ENCODE measurements at regions not wholly inside any gene's neighbourhood (a gene's known extent, or its start where the extent isn't known, plus 50 kb on each side); places are given as distances from the start of the nearest gene placed in this dataset.

DNA sequence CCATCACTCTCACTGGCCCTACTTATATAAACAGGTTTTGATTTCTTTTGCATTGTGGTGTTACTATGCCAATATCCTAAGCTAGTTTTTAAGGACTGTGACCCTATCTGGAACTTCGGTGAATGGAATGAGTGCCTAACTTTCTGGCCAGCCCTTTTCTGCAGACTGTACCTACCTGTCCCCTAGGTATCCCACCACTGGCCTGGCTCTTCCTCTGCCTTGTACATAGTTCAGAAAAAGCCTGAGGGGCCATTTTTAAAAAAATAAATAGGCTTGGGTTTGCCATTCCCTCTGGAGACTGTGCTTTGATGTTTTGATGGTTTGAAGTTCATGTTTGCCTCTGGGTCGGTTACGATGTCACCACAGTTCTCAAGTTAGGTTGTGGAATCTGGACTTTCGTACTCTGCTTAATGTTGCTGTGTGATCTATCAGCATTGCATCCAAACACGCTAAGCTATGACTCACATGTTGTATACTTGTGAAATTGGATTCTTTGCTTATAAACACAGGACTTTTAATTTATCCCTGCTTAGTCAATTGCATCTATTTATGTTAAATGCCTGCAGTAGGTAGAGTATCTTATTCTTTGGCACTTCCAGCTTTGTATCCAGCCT, 182.0 kb downstream of the ANKRD50 start:
- H3K4me3 ChIP-seq = no peak overlapping the region
- no peaks in the 10 kb centered on the region for H3K36me3 ChIP-seq (ENCODE audit: insufficient read depth in 1 of 2, low read depth in 1 of 2)
- TF ChIP-seq, protein P1, sequence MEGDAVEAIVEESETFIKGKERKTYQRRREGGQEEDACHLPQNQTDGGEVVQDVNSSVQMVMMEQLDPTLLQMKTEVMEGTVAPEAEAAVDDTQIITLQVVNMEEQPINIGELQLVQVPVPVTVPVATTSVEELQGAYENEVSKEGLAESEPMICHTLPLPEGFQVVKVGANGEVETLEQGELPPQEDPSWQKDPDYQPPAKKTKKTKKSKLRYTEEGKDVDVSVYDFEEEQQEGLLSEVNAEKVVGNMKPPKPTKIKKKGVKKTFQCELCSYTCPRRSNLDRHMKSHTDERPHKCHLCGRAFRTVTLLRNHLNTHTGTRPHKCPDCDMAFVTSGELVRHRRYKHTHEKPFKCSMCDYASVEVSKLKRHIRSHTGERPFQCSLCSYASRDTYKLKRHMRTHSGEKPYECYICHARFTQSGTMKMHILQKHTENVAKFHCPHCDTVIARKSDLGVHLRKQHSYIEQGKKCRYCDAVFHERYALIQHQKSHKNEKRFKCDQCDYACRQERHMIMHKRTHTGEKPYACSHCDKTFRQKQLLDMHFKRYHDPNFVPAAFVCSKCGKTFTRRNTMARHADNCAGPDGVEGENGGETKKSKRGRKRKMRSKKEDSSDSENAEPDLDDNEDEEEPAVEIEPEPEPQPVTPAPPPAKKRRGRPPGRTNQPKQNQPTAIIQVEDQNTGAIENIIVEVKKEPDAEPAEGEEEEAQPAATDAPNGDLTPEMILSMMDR (IDR thresholded peaks at IDR 0.05) = no peak
- 74 to 92% (median 87%) methylated on average over 5 of the region's 5 CpGs for WGBS, 3 donors
- DNase-seq = no peak
- intact Hi-C loops (cut with DNase I) = no loop called here
- H3K9me3 ChIP-seq = no peaks in the 10 kb centered on the region
- H3K27me3 ChIP-seq (ENCODE audit: insufficient read depth in 3 of 3, low read length in 2 of 3) = no peaks in the 10 kb centered on the region
- no peak overlapping the region for H3K27ac ChIP-seq
- ATAC-seq = no peak
- no peaks in the 10 kb centered on the region for H3K4me1 ChIP-seq

DNA sequence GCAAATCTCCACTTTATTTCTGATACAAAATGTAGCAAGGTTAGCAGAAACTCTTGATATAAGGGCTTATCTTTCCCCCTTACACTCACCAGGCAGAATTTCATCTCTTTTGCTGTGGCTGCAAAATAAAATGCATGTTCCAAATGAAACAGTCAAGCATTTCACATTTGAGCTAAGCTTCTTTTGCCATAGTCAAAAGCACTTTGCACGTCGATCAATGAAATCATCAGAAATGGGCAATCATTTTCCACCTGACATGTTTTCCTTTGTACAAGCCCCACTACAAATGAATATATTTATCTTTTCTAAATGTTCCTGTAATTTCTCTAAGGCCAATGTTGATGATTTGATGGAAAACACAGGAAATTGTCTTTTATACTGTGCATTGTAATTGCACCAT, 178.4 kb downstream of the ANKRD50 start:
- no peak for DNase-seq
- WGBS, 3 donors = 93 to 95% (median 94%) methylated on average over 2 of the region's 2 CpGs
- no peak for ATAC-seq
- Histone ChIP-seq H3K4me3 (no peak overlapping the region), H3K9me3 (no peaks in the 10 kb centered on the region), H3K27ac (no peak overlapping the region), H3K36me3 (ENCODE audit: insufficient read depth in 1 of 2, low read depth in 1 of 2) (no peaks in the 10 kb centered on the region), H3K27me3 (ENCODE audit: insufficient read depth in 3 of 3, low read length in 2 of 3) (no peaks in the 10 kb centered on the region), H3K4me1 (no peaks in the 10 kb centered on the region)
- TF ChIP-seq, protein P1 (IDR thresholded peaks at IDR 0.05) = no peak
- intact Hi-C loops (cut with DNase I) = no loop called here

DNA sequence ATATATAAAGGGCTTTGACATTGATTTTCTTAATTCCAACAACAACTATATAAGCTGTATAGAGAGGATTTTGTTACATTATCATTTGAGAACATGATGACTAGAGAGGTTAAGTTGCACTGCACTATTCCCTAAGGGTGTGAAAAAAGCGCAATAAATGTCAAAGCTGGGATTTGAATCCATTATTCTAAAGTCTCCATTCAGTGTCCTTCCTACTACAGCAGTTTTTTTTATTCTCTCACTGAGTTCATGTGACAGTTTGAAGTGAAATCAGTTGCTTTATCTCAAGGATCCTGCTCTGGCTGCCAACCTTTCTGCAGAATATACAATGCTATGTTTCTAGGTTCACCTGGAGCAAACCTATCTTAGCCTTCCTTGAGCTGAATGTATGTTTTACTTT, 177.5 kb downstream of the ANKRD50 start:
- intact Hi-C loops (cut with DNase I) = no loop called here
- TF ChIP-seq, protein P1 (IDR thresholded peaks at IDR 0.05) = no peak
- WGBS, 3 donors = 68 to 89% (median 79%) methylated on average over 1 of the region's 1 CpG
- Histone ChIP-seq H3K36me3 (ENCODE audit: insufficient read depth in 1 of 2, low read depth in 1 of 2) (no peaks in the 10 kb centered on the region), H3K4me3 (no peak overlapping the region), H3K9me3 (no peaks in the 10 kb centered on the region), H3K27ac (no peak overlapping the region), H3K4me1 (no peaks in the 10 kb centered on the region), H3K27me3 (ENCODE audit: insufficient read depth in 3 of 3, low read length in 2 of 3) (no peaks in the 10 kb centered on the region)
- DNase-seq (no peak), ATAC-seq (no peak)

DNA sequence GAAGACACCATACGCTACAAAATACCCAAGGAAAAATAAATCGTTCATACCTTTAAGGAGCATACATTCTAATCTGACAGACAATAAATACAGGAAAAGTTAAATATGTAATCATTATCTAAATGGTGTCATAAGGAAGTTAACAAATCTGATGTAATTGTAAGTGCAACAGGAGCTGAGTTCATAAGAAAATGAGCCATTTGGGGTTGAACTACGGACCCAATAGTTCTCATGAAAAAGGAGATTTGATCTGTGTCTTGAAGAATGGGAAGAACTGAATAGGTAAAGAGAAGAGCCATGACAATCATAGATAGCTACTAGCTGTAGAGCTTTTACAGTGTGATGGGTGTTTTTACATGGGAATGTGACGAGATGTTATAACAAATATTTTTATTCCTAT, 175.6 kb downstream of the ANKRD50 start:
- Histone ChIP-seq H3K27me3 (ENCODE audit: insufficient read depth in 3 of 3, low read length in 2 of 3) (no peaks in the 10 kb centered on the region), H3K4me1 (no peaks in the 10 kb centered on the region), H3K36me3 (ENCODE audit: insufficient read depth in 1 of 2, low read depth in 1 of 2) (no peaks in the 10 kb centered on the region), H3K4me3 (no peak overlapping the region), H3K27ac (no peak overlapping the region), H3K9me3 (no peaks in the 10 kb centered on the region)
- intact Hi-C loops (cut with DNase I) = no loop called here
- 91 to 94% (median 93%) methylated on average over 4 of the region's 4 CpGs for WGBS, 3 donors
- TF ChIP-seq, protein P1 (IDR thresholded peaks at IDR 0.05) = no peak
- no peak for ATAC-seq
- DNase-seq = no peak

DNA sequence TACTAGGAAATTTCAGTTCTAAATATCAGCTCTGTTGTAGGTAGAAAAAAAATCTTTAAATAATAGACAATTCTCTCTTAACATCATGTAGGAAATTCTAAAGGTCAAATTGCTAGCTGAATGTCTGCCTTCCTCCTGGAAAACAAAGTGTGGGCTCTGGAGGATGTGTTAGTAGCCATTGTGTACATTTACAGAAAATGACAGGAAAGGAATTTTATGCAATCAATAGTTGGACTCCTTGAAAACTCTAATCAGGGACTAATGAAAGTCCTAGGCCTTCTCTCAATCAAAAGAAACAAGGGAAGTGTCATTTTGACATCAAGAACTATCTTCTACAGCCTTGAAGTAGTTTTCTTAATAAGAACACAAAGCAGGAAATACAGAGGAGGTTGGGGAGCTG, 174.6 kb downstream of the ANKRD50 start:
- no peak overlapping the region for H3K27ac ChIP-seq
- H3K27me3 ChIP-seq (ENCODE audit: insufficient read depth in 3 of 3, low read length in 2 of 3) = no peaks in the 10 kb centered on the region
- H3K4me1 ChIP-seq = no peaks in the 10 kb centered on the region
- TF ChIP-seq, protein P1 (IDR thresholded peaks at IDR 0.05) = no peak
- intact Hi-C loops (cut with DNase I) = no loop called here
- no peaks in the 10 kb centered on the region for H3K36me3 ChIP-seq (ENCODE audit: insufficient read depth in 1 of 2, low read depth in 1 of 2)
- ATAC-seq = no peak
- H3K9me3 ChIP-seq = no peaks in the 10 kb centered on the region
- H3K4me3 ChIP-seq = no peak overlapping the region
- no peak for DNase-seq

Measured in psoas muscle (tissue), 7 donors.